C4-2B (cell line): ENCODE measurements at regions not wholly inside any gene's neighbourhood (a gene's known extent, or its start where the extent isn't known, plus 50 kb on each side); places are given as distances from the start of the nearest gene placed in this dataset.

Source experiments
- H3K27ac ChIP-seq: fragments of 450-650 bp; 2 replicates; pipeline ENCODE4 v1.5.1; 2017
- ZFX ChIP-seq: fragments of 450-650 bp; IDR thresholded peaks from 2 replicates; pipeline ENCODE4 v1.6.1; 2017
- TF ChIP-seq, protein P1 (sequence below): fragments of 450-650 bp; conservative IDR thresholded peaks from 2 replicates; pipeline ENCODE4 v1.5.1; 2017; ENCODE audit warnings: mild to moderate bottlenecking

DNA sequence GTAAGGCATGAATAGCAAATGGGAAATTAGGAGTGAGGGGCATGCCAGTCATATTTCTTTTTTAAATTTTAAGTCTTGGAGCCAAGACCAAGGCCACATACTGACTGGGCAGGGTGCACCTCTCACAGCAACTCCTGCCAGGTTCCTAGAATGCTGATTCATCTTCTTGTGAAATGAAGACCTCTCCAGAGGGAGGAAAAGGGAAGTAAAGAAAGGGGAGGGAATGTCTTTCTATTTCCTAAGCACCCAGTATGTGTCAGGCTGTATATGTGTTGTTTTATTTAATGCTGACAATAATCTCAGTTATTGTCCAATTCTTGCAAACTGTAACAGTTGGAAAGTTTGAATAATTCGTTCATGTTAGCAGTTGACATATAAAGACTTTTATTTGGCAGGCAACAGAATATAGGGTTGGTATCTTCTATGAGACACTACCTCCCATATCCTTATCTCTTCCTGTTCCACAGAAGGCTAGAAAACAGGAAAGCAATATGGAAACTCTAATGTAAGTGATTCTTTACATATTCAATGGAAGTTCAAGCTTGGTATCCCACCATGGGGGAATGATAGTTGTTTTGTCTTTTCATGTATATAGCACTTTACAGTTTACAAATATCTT, 259.1 kb upstream of the USP24 start:
- TF ChIP-seq, protein P1, sequence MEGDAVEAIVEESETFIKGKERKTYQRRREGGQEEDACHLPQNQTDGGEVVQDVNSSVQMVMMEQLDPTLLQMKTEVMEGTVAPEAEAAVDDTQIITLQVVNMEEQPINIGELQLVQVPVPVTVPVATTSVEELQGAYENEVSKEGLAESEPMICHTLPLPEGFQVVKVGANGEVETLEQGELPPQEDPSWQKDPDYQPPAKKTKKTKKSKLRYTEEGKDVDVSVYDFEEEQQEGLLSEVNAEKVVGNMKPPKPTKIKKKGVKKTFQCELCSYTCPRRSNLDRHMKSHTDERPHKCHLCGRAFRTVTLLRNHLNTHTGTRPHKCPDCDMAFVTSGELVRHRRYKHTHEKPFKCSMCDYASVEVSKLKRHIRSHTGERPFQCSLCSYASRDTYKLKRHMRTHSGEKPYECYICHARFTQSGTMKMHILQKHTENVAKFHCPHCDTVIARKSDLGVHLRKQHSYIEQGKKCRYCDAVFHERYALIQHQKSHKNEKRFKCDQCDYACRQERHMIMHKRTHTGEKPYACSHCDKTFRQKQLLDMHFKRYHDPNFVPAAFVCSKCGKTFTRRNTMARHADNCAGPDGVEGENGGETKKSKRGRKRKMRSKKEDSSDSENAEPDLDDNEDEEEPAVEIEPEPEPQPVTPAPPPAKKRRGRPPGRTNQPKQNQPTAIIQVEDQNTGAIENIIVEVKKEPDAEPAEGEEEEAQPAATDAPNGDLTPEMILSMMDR = no peak
- TF ChIP-seq ZFX = no peak
- no peak overlapping the region; the same call in 1 of the 2 replicates for H3K27ac ChIP-seq

DNA sequence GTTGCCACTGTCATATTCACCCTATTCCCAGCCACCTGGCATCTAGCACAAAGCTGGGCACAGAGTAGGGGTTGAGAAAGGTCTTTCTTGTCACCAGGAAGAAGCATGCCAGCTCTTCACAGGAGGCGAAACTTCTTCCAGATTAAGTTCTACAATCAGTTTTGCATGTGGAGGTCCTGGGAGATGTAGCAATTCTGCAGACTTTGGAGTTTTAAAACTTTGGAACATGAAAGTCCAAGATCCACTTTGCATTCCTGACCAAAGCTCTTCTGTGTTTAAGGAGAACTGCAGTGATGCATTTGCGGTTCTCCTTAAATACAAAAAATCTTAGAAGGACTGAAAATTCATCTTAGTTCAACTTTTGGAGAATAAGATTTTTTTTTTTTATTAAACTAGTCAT, 258.5 kb upstream of the USP24 start:
- H3K27ac ChIP-seq = peak overlapping the region; percentile 52; the same call in 1 of the 2 replicates
- TF ChIP-seq, protein P1 = no peak
- TF ChIP-seq ZFX = no peak

DNA sequence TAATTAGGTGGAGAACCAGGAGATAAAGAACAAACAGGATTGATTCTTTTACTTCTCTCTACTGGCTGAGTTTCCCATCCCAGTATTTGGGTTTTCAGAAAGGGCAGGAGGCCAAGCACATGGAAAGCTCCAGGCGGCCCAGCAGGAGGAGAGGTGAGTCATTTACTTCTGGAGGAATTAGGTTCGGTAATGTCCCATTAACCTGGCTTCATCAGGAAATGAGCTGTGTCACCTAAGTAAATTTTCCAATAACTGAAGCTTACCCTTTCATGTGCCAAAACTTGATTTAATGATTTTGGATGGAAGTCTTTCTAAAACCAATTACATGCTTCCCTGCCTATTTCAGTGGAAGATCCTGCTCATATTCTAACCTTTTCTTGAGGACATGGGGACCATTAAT, 257.6 kb upstream of the USP24 start:
- H3K27ac ChIP-seq = peak overlapping the region; percentile 52; the same call in 1 of the 2 replicates
- TF ChIP-seq, protein P1 = peak; percentile 12
- TF ChIP-seq ZFX = no peak

DNA sequence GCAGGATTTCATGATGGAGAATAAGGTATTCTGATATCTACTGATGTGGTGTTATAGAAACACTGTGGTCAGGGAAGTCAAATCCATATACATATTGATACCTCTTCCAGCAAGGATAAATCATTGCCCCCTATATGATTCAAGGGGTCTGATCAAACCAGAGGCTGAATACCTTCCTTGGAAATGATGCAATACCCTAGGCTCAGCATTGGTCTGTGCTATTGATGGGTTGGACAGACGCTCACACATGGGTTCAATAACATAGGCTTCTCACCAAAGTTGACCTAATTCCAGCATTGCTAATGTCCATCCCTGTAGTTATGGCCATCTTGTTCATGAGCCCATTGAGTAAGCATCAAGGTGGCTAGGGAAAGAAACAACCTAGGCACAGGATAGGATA, 257.0 kb upstream of the USP24 start:
- H3K27ac ChIP-seq = no peak overlapping the region
- TF ChIP-seq ZFX = no peak
- TF ChIP-seq, protein P1 = no peak

DNA sequence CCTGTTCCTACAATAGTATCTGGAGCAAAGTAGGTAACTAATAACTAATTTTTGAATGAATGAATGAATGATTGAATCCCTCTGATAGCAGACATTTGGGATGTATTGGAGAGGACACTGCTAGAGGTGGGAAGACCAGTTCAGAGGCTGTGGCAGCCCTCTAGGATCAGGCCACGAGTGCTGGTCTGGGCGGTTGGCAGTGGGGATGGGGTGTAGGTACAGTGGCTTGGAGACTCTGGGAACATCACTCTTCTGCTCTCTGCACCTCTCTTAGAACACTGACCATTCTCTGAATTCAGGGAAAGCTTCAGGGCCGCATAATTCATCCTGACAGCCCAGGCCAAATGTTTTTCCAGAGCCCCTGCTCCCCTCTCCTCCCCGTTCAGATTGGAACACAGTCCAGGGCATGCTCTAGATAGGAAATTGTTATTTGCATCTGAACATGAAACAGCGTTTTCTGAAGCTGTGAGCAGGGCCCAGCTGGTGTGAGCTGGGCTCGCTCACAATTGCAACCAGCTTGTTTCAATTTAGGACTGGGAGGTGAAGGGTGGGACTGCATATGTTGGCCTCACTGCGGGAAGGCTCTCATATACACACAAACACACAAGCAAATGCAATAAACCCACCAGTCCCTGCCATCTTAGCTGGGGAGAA, 253.1 kb upstream of the USP24 start:
- no peak overlapping the region for H3K27ac ChIP-seq
- TF ChIP-seq, protein P1 = no peak
- TF ChIP-seq ZFX = no peak

DNA sequence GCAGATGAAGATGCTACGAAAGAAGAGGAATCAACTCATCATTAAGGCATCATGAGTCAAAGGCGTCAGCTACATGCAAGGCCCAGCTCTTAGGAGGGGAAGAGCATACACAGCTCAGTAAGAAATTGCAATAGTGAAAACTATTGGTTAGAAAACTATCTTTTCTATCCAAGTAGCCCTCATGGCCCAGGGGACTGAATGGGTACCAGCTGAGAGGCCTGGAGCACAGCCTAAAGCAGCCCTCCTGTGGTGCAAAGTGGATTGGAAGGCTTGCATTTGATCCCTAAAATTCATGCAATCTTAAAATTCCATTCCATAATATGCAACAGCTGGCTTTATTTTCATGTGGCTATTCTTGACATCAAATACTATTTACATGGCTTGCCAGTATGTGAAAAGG, 251.8 kb upstream of the USP24 start:
- no peak overlapping the region for H3K27ac ChIP-seq
- TF ChIP-seq, protein P1 = no peak
- no peak for TF ChIP-seq ZFX

DNA sequence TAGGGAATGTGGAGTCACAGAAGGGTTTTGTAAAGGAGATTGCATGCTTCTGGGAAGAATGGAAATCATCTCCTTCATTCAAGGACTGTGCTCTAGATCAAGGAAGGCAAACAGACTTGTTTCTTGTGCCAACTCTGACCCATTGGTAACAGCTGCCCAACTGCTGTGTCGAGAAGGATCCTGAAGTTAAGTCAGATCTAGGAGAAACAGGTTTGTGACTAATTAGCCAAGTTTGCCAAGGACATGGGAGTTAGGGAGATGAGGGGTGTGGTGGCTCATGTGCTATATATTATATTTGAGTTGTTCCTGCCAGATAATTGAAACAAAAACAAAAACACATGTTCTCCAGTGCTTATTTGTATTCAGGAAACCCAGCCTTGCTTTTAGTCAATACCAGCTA, 251.2 kb upstream of the USP24 start:
- TF ChIP-seq, protein P1 = no peak
- no peak for TF ChIP-seq ZFX
- no peak overlapping the region for H3K27ac ChIP-seq
